CD14-positive monocyte (primary cell): ENCODE measurements at regions not wholly inside any gene's neighbourhood (a gene's known extent, or its start where the extent isn't known, plus 50 kb on each side); places are given as distances from the start of the nearest gene placed in this dataset.

Experiments
- DNase-seq, 3 donors: peaks; one replicate each; pipeline ENCODE4 v3.0.0-alpha.2; 2011 to 2022
- H2AFZ ChIP-seq: 2 replicates; pipeline ENCODE4 v1.6.0; 2012; ENCODE audit warnings: mild to moderate bottlenecking, low read depth, low read length, inconsistent platforms; ENCODE audit not compliant: insufficient read depth, poor library complexity, severe bottlenecking
- H3K27ac ChIP-seq, 2 donors: 1 replicate in 1 of 2; 2 replicates in 1 of 2; pipeline ENCODE4 v1.5.1; 2012 to 2013; ENCODE audit warnings: low read length in 2 of 2, control low read depth in 1 of 2, inconsistent platforms in 1 of 2, low read depth in 1 of 2, mild to moderate bottlenecking in 1 of 2
- H3K27me3 ChIP-seq, 2 donors: one replicate each; pipeline versions ENCODE4 v1.6.0 to v1.6.1; 2011 to 2013; ENCODE audit warnings: low read length in 2 of 2; ENCODE audit not compliant: control insufficient read depth in 2 of 2, insufficient read depth in 2 of 2
- H3K36me3 ChIP-seq, 2 donors: replicated peaks in 1 of 2; 1 replicate in 1 of 2; 2 replicates in 1 of 2; pipeline versions ENCODE4 v1.5.1 to v1.6.1; 2012 to 2013; ENCODE audit warnings: low read length in 2 of 2, control low read depth in 1 of 2, inconsistent platforms in 1 of 2, mild to moderate bottlenecking in 1 of 2; ENCODE audit not compliant: insufficient read depth in 2 of 2, control insufficient read depth in 1 of 2
- H3K4me1 ChIP-seq, 2 donors: 1 replicate in 1 of 2; 2 replicates in 1 of 2; pipeline versions ENCODE4 v1.5.1 to v1.6.1; 2012 to 2013; ENCODE audit warnings: low read length in 2 of 2, control low read depth in 1 of 2, inconsistent platforms in 1 of 2, mild to moderate bottlenecking in 1 of 2, moderate library complexity in 1 of 2; ENCODE audit not compliant: insufficient read depth in 2 of 2, control insufficient read depth in 1 of 2
- H3K4me2 ChIP-seq: replicated peaks from 2 replicates; pipeline ENCODE3; 2012; ENCODE audit warnings: low read length, moderate library complexity, mild to moderate bottlenecking; ENCODE audit not compliant: poor library complexity, severe bottlenecking; ENCODE audit errors: extremely low read depth
- H3K4me3 ChIP-seq, 3 experiments: fragments of 200-600 bp in 1 of 3; sonication (generic) in 1 of 3; replicated peaks in 1 of 3; 1 replicate in 2 of 3; 2 replicates in 1 of 3; pipeline ENCODE4 v1.5.1; 2011 to 2013; ENCODE audit warnings: low read length in 3 of 3, mild to moderate bottlenecking in 3 of 3, control low read depth in 2 of 3, low read depth in 2 of 3, inconsistent platforms in 1 of 3, moderate library complexity in 1 of 3
- H3K79me2 ChIP-seq: 2 replicates; pipeline ENCODE4 v1.6.0; 2012; ENCODE audit warnings: mild to moderate bottlenecking, control low read depth, inconsistent platforms, low read length, moderate library complexity; ENCODE audit not compliant: insufficient read depth
- H3K9ac ChIP-seq: 2 replicates; pipeline ENCODE4 v1.6.0; 2017; ENCODE audit warnings: low read length, mild to moderate bottlenecking; ENCODE audit not compliant: insufficient read depth, poor library complexity, severe bottlenecking
- H3K9me3 ChIP-seq, 2 donors: replicated peaks in 1 of 2; 1 replicate in 1 of 2; 2 replicates in 1 of 2; pipeline versions ENCODE4 v1.5.1 to v1.6.1; 2012 to 2013; ENCODE audit warnings: low read length in 2 of 2, control low read depth in 1 of 2; ENCODE audit not compliant: control insufficient read depth in 1 of 2, insufficient read depth in 1 of 2
- H4K20me1 ChIP-seq: 2 replicates; pipeline ENCODE4 v1.6.0; 2012; ENCODE audit warnings: mild to moderate bottlenecking, low read length, control low read depth, moderate library complexity; ENCODE audit not compliant: insufficient read depth
- H3K27ac Mint-ChIP-seq, 7 donors: one replicate each; pipeline ENCODE4 v1.8.0; 2020; ENCODE audit warnings: mild to moderate bottlenecking in 7 of 7, mixed read lengths in 7 of 7, moderate library complexity in 6 of 7, inconsistent platforms in 2 of 7
- H3K27me3 Mint-ChIP-seq, 3 donors: one replicate each; pipeline ENCODE4 v1.8.0; 2021 to 2022; ENCODE audit warnings: low read depth in 3 of 3, mild to moderate bottlenecking in 3 of 3, mixed read lengths in 3 of 3, moderate library complexity in 3 of 3, inconsistent platforms in 1 of 3
- H3K36me3 Mint-ChIP-seq, 2 donors: one replicate each; pipeline ENCODE4 v1.8.0; 2020; ENCODE audit warnings: mixed read lengths in 2 of 2, inconsistent platforms in 1 of 2, mild to moderate bottlenecking in 1 of 2
- H3K4me1 Mint-ChIP-seq: one replicate; pipeline ENCODE4 v1.8.0; 2020; ENCODE audit warnings: mild to moderate bottlenecking, mixed read lengths
- H3K4me3 Mint-ChIP-seq, 2 donors: one replicate each; pipeline ENCODE4 v1.8.0; 2020; ENCODE audit warnings: mild to moderate bottlenecking in 2 of 2, mixed read lengths in 2 of 2, moderate library complexity in 1 of 2
- H3K9me3 Mint-ChIP-seq, 7 donors: one replicate each; pipeline ENCODE4 v1.8.0; 2020 to 2022; ENCODE audit warnings: mixed read lengths in 7 of 7, mild to moderate bottlenecking in 6 of 7, moderate library complexity in 6 of 7, inconsistent platforms in 2 of 7
- CTCF ChIP-seq: fragments of 200-600 bp; IDR thresholded peaks from one replicate; pipeline ENCODE4 v1.8.0; 2022; ENCODE audit warnings: antibody characterized with exemption, mild to moderate bottlenecking
- WGBS: methylation state at CpG from one replicate; pipeline ENCODE4 v1.1.5; 2013; ENCODE audit warnings: missing lambda C conversion rate; ENCODE audit not compliant: insufficient coverage; 5-methylcytosine and 5-hydroxymethylcytosine counted together
- intact Hi-C, 2 donors: fragments of 100-400 bp; cut with micrococcal nuclease; formaldehyde crosslinking; loops; one replicate each; pipeline versions ENCODE4 v1.15.0 to v1.15.1; 2023

- no peaks in the 10 kb centered on the region for H3K27me3 ChIP-seq
- H4K20me1 ChIP-seq = no peaks in the 10 kb centered on the region
- no peaks in the 10 kb centered on the region for H3K36me3 Mint-ChIP-seq
- no peak overlapping the region for H3K4me3 ChIP-seq
- H3K27ac Mint-ChIP-seq = no peak overlapping the region
- H3K4me3 Mint-ChIP-seq = no peak overlapping the region
- H3K27ac ChIP-seq = no peak overlapping the region
- no peaks in the 10 kb centered on the region for H3K9me3 ChIP-seq
- H2AFZ ChIP-seq = no peak overlapping the region
- H3K9me3 Mint-ChIP-seq = peaks cover 0 to 7% (median 1%) of the 10 kb centered on the region in 7 donors
- H3K4me1 ChIP-seq = no peaks in the 10 kb centered on the region
- intact Hi-C loops = no loop called here
- no peaks in the 10 kb centered on the region for H3K36me3 ChIP-seq
- H3K4me2 ChIP-seq = no peak overlapping the region
- H3K9ac ChIP-seq = no peak overlapping the region
- H3K4me1 Mint-ChIP-seq = no peaks in the 10 kb centered on the region
- H3K27me3 Mint-ChIP-seq = no peaks in the 10 kb centered on the region
- no peak for DNase-seq
- H3K79me2 ChIP-seq = no peaks in the 10 kb centered on the region
- no peak for TF ChIP-seq CTCF
- no CpG with 5 or more reads among the region's 1 CpG for WGBS
Observed at GRCh38 chr6:113529879-113530278, 327.3 kb upstream of the MARCKS start.

- Histone ChIP-seq H4K20me1 (no peaks in the 10 kb centered on the region), H2AFZ (no peak overlapping the region), H3K9ac (no peak overlapping the region), H3K27me3 (no peaks in the 10 kb centered on the region), H3K27ac (no peak overlapping the region), H3K4me1 (no peaks in the 10 kb centered on the region), H3K9me3 (no peaks in the 10 kb centered on the region), H3K4me3 (no peak overlapping the region), H3K4me2 (no peak overlapping the region), H3K79me2 (no peaks in the 10 kb centered on the region), H3K36me3 (no peaks in the 10 kb centered on the region)
- no peak for DNase-seq
- no peak for TF ChIP-seq CTCF
- intact Hi-C loops = no loop called here
- Mint-ChIP-seq H3K4me1 (no peaks in the 10 kb centered on the region), H3K27me3 (no peaks in the 10 kb centered on the region), H3K27ac (no peak overlapping the region), H3K9me3 (peaks cover 0 to 7% (median 1%) of the 10 kb centered on the region in 7 donors), H3K36me3 (no peaks in the 10 kb centered on the region), H3K4me3 (no peak overlapping the region)
- 100% methylated on average over 1 of the region's 4 CpGs for WGBS
Observed at GRCh38 chr6:113530769-113531168, 326.4 kb upstream of the MARCKS start.
